HG02623 (cell line): ENCODE measurements at regions not wholly inside any gene's neighbourhood (a gene's known extent, or its start where the extent isn't known, plus 50 kb on each side); places are given as distances from the start of the nearest gene placed in this dataset.

Source experiments
- ATAC-seq: cut with Tn5 transposase; IDR thresholded peaks from one replicate; pipeline ENCODE4 v1.9.1; 2021; ENCODE audit warnings: moderate library complexity; ENCODE audit not compliant: unreplicated experiment

DNA sequence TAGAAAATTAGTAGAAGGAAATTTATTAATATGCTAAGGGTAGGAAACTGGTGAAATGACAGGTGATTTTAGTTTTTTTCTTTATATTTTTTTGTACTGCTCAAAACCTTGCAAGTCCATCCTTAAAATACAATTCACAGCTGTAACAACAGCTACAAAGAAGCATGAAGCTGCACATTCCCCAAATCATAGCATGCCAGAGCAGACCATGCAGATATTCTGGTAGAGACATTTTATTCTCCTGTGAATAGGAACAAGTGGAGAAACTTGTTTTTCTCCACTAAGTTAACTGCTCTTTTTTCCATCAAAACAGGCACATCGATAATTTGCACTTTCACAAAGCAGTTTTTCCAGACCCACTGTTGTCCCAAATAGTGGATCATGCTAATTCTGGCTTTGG lies 1125.7 kb downstream of the BRINP3 start:
- no peak for ATAC-seq

DNA sequence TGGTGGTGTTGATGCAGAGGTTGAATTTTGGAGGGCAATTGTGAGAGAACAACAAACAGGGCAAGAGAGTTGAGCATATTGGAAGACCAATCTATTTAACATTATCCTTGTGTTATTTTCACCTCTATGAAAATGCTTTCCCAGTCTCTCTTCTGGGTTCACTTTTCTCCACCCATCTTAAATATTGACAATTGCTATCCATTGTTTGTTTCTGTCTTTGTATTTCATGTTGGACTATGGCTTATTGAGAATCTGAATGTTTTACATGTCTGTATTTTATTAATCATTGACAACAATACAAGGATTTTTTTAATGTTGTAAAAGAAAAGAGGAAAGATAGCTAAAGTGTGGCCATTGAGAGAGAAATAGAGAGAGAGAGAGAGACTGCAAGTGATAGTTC lies 1121.5 kb downstream of the BRINP3 start:
- no peak for ATAC-seq

DNA sequence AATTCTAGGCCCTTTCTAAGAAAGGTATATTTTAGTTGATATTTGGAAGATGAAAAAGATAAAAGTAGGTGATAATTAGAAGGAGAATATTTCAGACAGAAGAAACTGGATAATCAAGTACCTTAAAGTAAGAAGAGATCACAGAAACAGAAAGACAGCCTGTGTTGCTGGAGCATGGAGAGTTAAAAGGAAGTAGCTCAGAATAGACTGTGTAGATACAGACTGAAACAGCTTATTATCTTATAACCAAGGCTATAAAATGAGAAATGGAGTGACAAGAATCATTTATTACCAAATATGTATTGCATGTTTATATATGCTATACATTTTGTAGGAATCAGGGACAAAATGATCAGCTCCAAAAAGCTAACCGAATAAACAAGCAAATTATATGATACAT lies 1120.3 kb downstream of the BRINP3 start:
- ATAC-seq = no peak

DNA sequence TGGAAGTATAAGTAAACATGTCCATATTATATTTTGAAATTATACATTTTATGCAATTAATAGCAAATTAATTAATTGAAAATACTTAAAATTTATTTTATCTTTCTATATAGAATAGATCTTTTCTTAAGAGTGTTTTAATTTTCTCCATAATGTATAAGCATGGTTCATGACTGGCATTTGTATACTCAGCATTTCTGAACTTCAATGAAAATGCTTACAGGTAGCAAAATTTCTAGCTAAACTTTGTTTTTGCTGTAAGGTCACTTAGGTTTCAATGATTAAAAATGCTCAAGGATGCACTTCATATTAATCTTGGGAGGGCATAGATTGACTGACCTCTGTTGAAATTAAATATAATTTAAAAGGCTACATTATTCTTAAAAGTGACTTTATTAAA lies 1108.1 kb downstream of the BRINP3 start:
- no peak for ATAC-seq

DNA sequence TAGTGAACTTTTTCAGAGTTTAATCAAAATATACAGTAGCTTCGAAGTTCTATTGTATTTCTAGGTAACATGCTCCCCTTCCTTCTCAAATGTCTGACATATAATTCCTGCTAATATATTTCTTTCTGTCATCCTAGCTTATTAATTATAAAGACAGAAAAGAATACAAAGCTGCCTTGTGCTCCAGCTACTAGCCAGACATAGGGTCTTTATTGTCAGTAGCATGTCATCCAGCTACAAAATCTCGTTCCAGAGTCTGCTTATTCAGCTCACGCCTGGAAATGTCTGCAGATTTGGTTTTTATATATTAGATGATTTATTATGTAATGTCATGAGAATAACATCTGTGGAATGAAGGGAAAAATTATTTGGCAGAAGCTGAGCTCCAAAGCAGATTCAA lies 1102.8 kb downstream of the BRINP3 start:
- ATAC-seq = no peak

DNA sequence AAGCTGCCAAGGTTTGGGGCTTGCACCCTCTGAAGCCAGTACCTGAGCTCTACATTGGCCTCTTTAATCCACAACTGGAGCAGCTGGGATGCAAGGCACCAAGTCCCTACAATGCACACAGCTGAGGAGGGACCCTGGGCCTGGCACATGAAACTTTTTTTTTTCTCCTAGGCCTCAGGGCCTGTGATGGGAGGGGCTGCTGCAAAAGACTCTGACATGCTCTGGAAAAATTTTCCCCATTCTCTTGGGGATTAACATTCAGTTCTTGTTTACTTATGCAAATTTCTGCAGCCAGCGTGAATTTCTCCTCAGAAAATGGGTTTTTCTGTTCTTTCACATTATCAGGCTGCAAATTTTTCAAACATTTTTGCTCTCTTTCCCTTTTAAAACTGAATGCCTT lies 1072.2 kb downstream of the BRINP3 start:
- no peak for ATAC-seq

DNA sequence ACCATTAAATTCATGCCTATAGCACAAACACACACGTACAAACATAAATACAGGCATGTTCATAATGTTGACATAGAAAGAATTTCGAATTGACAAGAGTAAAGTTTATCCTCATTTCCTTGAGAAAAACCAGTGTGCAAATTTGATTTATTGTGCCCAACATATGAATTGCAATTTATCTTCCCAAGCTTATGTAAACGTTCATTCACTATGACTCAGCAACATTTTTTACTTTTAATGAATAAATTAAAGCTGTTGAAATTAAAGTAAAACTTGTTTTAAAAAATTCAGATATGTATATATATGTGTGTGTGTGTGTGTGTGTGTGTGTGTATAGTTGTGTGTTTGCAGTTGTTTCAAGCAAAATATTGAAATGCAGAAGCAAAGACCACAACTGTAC lies 1067.9 kb downstream of the BRINP3 start:
- ATAC-seq = no peak

DNA sequence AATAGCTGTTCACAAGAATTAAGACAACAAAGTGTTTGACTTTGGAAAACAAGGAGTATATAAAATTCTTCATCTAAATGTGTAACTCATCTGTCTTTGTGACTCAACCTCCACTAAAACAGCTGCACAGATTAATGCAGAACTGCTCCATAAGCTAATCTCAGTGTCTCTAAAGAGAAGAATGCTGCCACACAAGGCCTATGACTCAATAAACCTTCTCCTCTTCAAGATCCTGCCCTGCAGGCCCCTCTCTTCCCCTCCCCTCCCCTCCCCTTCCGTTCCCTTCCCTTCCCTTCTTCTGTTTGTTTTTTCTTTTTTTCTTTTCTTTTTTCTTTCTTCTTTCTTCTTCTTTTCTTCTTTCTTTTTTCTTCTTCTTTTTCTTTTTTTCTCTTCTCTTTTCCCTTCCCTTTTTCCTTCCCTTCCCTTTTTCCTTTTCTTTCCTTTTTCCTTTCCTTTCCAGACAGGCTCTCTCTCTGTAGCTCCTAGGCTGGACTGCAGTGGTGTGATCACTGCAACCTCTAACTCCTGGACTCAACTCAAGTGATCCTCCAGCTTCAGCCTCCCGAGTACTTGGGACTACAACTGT lies 1052.8 kb downstream of the BRINP3 start:
- ATAC-seq = no peak

DNA sequence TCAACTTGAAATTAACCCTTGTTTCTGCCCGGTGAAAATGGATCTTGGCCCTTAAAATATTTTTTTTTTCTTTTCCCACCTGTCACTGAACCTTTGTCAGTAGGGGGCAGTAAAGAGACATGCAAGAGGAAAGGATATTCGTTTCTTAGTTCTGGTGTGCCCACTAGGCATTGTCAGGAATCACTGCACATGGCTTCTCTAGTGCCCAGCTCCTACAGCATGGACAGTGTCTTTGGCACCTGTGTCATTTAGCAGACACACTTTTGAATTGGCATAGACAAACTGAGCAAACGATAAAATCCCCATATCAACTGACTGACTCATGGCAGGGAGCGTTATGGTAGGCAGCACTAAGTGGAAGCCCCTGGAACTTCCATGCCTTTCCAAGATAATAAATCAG lies 1048.1 kb downstream of the BRINP3 start:
- no peak for ATAC-seq

DNA sequence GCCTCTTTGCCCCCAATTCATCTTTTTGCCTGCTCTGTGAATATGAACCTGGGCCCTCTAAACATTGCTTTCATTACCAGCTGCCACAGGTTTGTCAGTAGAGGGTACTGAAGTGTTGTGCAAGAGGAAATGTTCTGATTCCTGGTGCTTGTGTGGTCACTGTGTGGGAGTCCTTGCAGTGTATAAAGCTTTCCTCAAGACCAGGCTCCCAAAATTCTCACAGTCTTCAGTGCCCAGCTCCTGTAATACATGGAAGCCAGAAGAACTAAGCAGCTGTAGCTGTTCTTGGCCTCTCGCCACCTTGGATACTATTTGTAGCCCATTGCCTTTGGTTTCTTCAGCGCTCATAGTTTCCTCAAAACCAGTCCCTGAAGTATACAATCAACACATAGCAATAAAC lies 1046.2 kb downstream of the BRINP3 start:
- no peak for ATAC-seq

DNA sequence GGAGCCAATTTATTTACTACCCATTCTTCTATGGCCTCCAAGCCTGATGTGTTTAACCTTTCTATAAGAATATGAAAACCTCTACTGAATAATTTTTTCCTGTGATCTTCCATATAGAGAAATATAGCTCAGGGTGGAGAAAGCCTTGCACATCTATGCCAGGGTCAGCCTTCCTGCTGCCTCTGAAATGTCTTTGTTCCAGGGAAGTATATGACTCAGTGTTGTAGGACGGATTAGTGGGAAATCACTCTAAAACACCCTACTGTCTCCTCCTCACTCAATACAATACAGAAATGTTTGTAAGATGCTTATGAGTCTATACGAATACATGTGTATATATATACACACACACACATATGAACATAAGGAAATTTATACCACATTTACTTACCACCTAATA lies 1044.9 kb downstream of the BRINP3 start:
- no peak for ATAC-seq

DNA sequence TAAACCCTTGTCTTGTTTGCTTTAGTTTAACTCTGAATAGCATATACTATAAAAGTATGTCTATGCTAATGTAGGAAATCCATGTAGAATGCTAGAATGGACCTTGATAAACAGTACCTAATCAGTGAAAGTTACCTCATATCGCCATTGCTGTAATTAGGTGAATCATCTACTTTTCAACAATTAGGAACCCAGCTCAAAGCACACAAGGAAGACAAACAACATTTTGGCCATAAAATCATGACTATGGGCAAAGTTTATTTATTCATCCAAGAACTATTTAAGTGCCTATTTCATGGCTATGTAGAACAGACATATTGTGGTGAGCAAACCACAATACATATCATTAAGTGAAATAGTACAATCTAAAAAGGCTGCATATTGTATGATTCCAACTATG lies 1043.2 kb downstream of the BRINP3 start:
- ATAC-seq = no peak

DNA sequence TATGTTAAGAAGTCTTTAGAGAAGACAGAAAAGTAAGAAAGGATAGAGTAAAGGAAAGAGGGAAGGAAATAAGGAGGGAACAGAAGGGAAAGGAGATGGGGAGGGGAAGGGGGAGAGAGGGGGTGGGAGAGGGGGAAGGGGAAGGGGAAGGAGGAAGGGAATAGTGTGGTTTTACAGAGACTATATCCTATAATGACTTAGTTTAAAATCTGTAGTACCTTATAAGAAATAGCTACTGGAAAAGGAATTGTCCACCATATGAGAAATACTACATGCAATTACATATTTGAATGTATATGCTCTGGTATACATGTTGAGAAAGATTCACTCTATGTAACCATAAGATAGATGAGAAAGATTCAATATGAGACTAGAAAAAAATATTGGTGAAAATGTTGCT lies 1042.3 kb downstream of the BRINP3 start:
- no peak for ATAC-seq

DNA sequence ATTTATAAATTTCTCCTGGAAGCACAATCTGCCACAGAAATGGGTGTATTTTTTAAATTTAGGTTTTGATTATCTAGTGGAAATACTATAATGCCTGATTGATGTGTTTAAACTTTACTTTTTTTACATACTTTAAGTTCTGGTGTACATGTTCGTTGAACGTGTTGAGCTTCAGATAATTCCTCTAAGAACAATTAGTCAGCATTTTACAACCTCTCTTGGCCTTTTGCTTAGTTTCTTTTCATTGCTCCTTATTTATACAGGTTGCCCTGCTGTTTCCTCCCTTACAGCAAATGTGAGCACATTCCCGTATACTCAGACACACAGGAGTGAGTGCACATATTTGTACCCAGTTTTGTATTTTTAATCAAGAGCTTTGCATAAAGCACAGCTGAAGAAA lies 1038.9 kb downstream of the BRINP3 start:
- no peak for ATAC-seq

DNA sequence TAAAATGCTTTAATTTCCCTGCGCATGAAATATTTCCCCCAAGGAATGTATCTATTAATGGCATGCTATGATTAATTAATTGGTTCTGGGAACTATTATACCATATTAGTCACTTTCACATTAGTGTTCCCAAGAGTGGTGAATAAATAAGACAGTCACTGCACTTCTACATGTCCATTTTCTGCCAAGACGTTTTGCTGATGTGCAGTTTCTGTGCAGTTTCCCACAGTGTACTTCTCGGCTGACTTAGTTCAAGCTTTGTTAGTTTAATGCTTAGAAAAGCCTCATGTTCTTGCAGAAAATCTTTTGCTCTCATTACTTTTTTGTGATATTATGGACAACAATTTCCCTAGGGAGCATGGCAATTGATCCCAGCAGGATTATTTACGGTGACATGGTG lies 1014.5 kb downstream of the BRINP3 start:
- no peak for ATAC-seq

DNA sequence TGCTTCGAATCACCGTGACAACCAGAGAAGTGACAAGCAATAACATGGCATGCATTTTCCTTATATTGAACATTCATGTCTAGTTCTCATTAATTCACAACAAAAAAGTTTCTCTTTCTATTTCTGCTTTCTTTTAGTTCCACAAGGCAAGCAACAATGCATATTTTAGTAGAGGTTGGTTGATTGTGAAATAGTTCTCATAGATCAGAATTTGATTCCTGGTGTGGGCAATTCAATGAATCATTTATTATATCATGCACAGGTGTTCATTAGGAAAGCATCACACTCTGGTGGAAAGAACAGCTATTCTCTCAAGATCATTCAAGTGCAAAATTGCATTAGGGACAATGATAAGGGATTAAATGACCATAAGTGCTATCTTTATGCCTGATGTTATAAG lies 980.9 kb downstream of the BRINP3 start:
- no peak for ATAC-seq

DNA sequence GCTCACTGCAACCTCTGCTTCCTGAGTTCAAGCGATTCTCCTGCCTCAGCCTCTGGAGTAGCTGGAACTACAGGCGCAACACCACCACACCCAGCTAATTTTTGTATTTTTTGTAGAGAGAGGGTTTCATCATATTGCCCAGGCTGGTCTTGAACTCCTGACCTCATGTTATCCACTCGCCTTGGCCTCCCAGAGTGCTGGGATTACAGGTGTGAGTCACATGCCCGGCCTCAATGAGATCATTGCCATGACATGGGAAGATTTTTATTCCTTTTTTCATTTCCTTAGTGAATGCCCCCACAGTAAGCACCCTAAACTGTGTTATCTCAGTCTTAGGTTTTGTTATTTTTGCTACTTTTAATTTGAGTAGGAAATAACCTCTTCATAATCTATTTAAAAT lies 977.9 kb downstream of the BRINP3 start:
- no peak for ATAC-seq

DNA sequence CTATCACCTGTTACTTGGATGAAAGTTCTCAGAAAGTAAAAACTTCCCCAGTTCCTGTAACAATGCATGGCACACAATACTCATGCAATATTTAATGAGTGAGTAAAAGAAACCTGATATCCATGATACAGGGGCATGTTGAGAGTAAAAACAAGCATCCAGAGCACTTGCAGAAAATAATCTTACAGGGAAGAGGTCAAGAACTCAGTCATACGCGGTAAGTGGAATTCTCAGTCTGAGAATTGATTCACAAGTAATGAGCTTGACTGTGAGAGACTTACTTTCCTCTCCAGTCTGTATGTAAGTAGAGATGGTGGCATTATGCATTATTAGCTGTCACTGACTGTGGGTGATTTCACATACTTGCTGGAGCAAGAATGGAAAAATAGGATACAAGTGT lies 976.9 kb downstream of the BRINP3 start:
- ATAC-seq = no peak

DNA sequence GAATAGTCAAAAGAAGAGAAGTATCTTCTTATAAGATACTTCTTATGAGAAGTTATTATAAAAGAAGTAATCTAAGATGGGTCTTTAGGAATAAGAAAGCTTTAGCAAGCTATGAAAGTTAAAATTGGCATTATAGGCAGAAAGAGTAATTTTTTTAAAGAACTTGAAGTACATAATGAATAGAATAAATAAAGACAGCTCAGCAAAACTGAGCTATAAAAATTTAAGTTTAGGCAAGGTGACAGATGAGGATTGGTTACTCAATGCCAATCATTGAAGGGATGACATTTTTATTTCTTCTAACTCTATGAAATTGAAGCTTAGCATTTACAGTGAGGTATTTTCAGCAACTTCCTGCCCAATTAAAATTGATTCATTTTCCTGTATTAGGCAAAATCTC lies 966.8 kb downstream of the BRINP3 start:
- ATAC-seq = no peak

DNA sequence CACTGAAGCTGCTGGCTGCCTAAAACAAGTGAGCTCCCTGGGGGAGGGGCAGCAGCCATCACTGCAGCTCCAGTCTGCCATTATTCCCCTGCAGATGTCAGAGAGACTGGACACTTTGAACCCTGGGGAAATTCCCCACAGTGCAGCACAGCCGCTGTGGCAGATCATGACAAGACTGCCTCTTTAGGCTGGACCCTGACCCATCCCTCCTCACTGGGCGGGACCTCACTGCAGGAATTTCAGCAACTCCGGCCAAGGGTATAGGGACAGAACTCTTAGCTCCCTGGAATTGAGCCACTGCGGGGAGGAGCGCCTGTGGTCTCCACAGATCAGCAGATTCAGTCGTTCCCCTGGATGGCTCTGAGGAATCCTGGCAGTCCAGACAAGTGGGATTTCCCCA lies 964.6 kb downstream of the BRINP3 start:
- no peak for ATAC-seq

DNA sequence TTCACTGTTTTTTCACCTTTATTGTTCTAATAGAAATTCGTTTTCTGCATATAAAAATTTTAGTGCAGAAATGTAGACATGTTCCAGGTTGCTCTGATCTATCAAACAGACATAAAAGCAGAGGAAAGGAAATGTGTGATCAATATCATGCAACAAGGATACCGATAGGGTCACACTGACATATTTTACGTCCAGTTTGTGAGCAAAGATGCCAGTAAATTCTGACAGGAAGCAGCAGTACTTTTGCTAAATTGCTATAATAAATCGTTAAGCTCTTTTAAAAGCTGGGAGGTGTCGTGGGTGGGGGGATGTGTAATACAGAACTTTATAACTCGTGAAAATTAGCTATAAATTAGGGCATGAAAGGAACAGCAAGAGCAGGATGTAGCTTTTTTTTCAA lies 955.2 kb downstream of the BRINP3 start:
- ATAC-seq = no peak

DNA sequence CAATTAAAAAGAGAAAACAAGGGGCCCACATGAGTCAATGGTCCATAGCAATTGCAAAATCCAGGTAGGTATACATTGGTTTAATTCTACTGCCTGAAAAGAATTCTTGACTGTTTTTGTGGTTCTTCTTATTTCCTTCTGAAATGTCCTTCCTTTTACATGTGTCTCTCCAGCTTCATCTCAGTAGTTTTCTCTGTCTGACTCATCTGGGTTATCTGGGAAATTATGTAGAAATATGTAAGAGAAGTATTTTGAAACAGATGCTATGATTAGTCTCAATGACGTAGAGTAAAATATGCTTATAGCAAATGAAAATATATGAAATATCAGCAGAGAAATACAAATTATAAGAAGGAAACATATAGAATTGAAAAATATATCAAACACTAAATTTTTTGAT lies 953.2 kb downstream of the BRINP3 start:
- no peak for ATAC-seq

DNA sequence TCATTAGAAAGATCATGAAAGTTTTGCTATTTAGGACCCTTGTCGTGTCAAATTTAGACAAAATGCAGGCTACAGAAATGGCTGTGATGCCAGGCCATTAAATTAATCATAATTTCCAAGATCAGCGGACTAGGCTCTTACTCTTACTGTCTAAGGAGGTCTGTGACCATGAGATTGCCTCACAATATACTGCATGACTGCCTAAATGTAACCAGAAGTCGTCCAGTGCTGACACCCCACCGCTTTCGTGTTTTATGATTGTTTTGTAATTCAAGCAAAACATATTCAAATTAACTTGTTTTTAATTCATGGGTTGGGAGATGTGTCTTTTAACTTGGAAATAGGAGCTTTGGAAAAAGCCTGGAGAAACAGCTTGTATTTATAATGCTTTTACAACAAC lies 947.5 kb downstream of the BRINP3 start:
- no peak for ATAC-seq

DNA sequence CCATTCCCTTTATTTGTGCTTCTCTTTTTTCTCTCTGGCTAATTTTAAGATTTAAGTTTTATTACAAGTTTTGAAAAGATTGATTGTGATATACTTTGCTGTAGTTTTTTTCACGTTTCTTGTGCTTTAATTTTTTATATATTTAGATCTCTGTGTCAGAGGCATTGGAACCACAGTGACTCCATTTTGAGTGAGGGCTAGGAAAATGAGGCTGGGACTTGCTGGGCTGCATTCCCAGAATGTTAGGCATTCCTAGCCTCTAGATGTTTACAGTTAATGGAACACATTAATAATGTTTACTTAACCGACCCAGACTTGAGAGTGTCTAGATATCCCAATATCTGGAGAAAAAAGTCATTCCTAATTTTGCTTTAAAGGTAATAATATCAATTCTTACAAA lies 939.4 kb downstream of the BRINP3 start:
- ATAC-seq = no peak
